Hematopoietic multipotent progenitor cell treated with erythropoietin and hydrocortisone succinate and interleukin-3 and kit ligand, for 17 days (in vitro differentiated cells): ENCODE measurements at regions not wholly inside any gene's neighbourhood (a gene's known extent, or its start where the extent isn't known, plus 50 kb on each side); places are given as distances from the start of the nearest gene placed in this dataset.
"Not testable (repeated sequence)": the region's sequence is repeated elsewhere in the genome, so short reads cannot be mapped to it uniquely, and the experiment has no call there.

ENCODE experiments used
- DNase-seq: peaks from one replicate; pipeline ENCODE4 v3.0.0-alpha.2; 2015; ENCODE audit warnings: low spot score

GRCh38 chr3:82165266-82165665 lies 403.8 kb upstream of the GBE1 start:
- DNase-seq = no peak

- no peak for DNase-seq
Measured at GRCh38 chr3:82163907-82164520, 402.6 kb upstream of the GBE1 start.

- no peak for DNase-seq
Measured at GRCh38 chr3:82157952-82158351, 396.5 kb upstream of the GBE1 start.

GRCh38 chr3:82153892-82154291 lies 392.4 kb upstream of the GBE1 start:
- not testable (repeated sequence) for DNase-seq

GRCh38 chr3:82145742-82146141 lies 384.3 kb upstream of the GBE1 start:
- no peak for DNase-seq

DNA sequence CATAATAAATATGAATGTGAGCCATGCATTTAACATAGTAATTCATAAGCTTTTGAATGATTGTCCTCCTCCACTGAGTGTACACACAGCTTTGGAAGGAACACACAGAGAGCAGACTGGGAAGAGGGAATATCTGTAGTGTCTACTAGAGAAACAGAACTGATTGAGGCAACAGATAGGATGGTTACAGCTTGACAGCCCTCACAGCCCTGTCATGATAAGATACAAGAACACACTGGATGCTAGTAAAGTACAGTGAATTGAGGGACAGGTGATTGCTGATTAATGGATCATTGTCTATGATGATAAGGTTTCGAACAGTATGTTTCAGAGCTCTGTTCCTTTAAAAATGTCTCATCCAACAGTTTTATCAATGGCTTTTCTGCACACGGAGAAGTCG lies 383.4 kb upstream of the GBE1 start:
- no peak for DNase-seq

DNA sequence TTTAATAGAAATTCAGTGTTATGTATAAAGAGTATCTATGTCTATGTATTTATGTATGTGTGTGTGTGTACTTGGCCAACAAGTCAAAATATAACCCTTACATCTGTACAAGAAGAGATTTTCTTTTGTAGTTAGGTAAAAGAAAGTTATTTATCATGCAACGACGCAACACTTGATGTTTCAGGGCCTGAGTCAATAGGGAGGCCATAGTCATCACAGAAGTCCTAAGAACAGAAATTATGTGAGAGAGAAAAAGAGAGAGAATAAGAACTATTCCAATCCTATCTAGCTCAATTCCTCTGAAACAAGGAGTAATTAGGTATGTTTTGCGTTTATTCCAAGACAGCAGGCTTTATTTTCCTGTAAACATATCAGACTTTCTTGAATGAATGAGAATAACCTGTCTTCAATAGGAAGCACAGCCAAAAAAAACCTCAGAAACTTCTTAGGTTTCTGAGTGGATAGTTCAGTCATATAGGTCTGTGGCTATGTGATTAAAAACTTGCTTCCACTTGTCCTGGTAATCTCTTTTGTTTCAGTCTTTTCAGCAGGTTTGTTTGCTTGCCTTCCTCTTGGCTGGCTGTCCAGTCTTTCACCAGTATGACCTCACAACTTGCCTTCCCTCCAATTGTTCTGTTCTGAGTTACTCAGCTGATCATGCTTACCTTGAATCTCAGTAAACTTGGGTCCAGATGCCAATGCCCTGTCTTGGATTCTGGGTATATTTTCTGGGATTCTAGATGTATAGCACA lies 382.4 kb upstream of the GBE1 start:
- DNase-seq = no peak

DNA sequence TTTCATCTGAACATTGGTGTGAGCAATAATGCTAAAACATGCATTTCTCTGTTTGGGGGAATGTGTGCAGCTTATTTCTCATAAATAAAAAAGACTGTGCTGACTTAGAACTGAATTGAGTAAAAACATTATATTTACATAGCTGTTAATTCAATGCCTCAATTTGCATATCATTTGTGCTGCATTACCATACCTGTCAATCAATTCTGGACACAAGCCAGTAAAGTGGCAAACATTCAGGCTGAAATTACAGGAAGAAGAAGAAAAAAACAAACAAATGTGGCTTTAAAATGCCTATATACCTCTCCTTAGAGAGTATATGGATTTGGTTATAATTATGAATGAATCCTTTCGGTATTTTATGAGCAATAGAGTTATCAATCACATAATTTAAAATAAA lies 380.1 kb upstream of the GBE1 start:
- DNase-seq = no peak

DNA sequence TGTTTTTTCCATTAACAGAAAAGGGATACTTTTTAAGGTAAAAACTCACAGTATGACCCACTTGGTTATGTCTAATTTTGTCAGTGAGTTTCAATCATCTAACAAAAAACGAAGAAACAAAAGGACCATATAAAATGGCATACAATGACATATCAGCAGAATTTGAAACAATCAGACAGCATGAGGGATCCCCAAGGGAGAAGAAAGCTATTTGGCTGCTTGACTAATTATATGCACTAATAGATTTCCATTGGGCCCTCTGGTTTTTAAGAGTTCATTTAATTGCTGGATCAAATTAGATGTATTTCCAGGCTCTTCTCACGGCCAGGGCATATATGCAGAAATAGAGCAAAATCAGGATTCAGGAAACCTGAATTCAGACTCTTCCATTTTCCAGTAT lies 376.4 kb upstream of the GBE1 start:
- no peak for DNase-seq

DNA sequence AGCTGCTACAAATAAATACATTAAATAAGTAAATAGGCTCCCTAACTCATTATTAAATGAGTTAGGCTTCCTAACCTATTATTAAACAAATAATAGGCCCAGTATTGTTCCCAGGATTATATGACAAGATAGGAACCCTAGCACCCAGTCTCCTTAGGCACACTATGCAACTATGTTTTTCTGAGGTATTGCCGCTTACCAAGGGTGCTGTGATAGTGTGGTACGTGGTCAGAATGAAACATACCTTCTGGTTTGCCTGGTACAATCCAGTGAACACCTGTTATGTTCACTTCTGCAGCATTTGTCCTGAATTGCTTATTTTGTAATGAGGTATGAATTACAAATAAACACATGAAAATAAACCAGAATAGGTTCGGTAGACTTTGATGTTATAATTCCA lies 375.6 kb upstream of the GBE1 start:
- no peak for DNase-seq

DNA sequence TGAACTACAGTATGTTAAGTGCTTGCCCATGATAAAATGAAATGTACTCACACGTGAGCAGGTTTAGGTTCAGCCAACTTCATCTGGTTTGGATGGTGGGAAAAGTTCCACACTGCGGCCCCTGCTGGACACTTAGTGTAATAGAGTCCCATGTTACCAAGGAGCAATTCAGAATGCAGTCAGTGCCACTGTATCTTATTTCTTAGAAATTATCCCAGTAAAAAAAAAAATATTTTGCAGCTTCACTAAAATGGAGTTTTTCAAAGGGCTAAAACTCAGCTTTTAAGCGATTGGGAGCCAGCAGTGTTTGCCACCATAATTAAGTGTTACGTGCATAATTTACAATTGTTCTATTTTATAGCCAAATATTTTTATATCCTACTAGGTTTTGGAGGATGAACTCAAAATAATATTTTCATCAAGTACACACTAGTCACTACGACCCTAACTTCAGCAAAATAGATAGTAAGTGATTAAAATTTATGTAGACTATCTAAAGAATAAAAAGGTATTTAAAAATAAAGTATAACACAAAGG lies 371.7 kb upstream of the GBE1 start:
- peak; percentile 30 for DNase-seq

GRCh38 chr3:82132210-82133069 lies 371.0 kb upstream of the GBE1 start:
- DNase-seq = no peak

DNA sequence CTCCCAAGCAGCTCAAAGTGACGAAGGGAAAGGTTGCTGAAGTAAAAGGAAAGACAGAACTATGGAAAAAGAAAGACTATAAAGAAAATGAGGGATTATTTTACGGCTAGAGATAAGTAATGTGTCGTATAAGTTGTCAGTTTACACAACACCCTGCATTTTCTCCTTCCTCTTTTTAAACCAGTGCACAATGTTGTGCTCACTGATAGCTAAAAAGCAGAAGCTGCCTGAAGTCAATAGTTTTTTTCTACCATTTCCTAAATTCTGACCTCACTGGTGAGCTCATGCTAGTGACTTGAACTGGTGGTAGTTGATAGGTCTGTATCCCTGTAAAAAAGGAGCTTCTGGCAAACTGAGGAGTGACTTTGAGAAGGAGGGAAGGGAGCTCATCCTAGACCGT lies 368.6 kb upstream of the GBE1 start:
- no peak for DNase-seq

DNA sequence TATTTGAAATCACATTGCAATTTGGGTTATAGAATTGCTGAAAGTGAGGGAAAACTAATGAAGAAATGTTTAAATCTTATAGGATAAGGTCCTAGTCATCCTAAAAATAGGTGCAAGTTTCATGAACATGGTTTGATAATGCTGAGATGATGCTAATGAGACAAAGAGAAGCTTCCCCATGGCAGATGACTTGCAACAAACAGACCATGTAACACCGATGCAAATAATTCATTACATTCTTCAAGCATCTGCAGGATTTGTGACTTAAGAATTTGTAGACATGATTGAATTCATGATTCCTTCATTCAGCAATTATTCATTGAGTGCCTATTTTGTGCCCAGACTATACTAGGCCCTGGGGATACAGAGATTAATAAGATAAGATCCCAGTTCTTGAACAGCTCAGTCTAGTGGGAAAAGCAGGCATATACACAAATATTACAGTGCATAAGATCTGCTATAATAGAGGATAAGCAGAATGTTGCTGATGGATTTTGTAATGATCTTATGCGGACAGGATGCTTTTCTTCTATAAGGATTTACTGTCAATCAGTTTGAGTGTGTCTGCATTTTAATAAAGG lies 367.9 kb upstream of the GBE1 start:
- DNase-seq = no peak

- no peak for DNase-seq
Measured at GRCh38 chr3:82128271-82128670, 366.8 kb upstream of the GBE1 start.

DNA sequence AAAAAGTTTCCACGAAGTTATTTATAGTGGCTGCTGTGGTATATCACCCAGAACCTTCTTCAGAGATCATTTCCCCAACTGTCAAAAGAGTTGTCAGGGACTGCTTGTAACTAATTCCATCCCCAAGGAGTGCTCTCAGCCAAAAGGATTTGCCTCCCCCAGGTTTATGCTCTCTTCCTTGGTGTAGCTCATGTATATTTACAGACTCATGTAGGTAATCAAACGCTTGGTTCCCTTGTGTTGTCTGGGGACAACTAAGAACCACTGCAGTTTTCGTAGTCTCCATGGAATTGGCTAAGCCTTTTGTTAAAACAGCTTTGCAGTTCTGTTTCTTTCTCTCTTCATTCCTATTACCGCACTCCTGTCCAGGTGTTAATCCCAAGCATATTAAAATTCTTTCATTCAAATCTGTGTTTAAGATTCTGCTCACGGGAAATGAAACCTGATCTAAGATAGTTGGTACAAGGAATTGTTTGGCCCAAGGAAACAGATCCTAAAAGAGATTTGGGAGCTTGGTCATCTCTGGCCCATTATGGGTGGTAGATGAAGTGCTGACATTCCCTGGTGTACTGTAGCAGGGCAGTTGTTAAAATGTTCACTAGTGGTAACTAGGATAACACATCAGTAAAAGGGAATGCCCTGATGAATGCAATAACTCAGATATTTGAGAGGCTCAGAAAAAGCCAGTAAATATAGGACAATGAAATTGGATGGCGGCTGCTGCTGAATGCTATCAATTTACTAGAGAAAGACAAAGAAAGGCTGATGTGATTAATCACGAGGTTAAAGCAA lies 361.3 kb upstream of the GBE1 start:
- DNase-seq = no peak

DNA sequence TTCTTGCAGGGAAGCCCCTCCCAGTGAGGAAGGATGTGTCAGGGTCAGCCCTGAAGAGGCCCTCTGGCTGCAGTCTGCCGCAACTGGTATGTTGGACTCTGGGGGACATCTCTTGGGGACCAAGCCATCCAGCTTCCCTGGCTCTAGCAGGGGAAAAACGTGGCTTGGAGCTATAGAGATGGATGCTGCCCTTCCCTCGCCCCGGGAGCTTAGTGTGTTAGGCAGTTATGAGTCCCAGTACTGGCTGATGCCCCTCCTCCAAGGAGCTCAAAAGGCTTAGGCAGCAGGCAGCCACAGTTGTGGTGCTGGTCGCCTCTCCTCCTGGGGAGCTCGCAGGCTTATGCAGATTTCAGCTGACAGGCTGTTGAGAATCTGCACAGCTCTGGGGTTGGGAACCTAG lies 353.1 kb upstream of the GBE1 start:
- no peak for DNase-seq

DNA sequence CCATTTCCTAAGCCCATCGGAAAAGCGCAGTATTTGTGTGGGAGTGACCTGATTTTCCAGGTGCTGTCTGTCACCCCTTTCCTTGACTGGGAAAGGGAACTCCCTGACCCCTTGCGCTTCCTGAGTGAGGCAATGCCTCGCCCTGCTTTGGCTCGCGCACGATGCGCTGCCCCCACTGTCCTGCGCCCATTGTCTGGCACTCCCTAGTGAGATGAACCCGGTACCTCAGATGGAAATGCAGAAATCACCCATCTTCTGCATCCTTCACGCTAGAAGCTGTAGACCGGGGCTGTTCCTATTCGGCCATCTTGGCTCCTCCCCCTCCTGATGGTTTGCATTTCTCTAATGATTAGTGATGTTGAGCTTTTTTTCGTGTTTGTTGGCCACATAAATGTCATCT lies 349.3 kb upstream of the GBE1 start:
- DNase-seq = not testable (repeated sequence)

GRCh38 chr3:82103241-82103640 lies 341.8 kb upstream of the GBE1 start:
- DNase-seq = no peak

DNA sequence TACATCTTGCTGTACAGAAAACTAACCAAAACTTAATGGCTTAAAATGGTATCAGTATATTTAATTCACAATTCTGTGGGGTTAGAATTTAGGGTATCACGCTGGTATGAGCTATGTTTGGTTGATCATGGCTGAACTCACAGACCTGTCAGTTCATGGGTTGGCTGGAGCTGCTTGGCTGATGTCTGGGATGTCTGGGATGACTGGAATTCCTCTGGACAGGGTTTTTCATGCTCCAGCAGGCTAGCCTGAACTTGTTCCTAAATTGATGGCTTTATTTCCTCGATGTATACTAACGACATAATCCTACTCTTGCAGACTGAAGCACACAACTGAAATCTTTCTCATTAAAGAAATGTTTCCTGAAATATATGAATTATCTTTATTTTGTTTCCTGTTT lies 338.9 kb upstream of the GBE1 start:
- no peak for DNase-seq

DNA sequence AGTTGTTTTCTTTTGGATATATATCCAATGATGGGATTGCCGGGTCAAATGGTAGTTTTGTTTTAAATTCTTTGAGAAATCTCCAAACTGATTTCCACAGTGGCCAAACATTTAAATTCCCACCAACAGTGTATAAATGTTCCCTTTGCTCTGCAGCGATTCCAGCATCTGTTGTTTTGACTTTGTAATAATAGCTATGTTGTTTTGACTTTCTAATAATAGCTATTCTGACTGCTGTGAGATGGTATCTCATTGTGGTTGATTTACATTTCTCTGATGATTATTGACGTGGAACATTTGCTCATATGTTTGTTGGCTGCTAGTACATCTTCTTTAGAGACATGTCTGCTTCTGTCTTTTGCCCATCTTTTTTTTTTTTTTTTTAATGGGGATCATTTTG lies 332.2 kb upstream of the GBE1 start:
- no peak for DNase-seq

GRCh38 chr3:82088749-82089148 lies 327.3 kb upstream of the GBE1 start:
- no peak for DNase-seq
